HG02938 (cell line): ENCODE measurements at regions not wholly inside any gene's neighbourhood (a gene's known extent, or its start where the extent isn't known, plus 50 kb on each side); places are given as distances from the start of the nearest gene placed in this dataset.
"Not testable (repeated sequence)": the region's sequence is repeated elsewhere in the genome, so short reads cannot be mapped to it uniquely, and the experiment has no call there.

ENCODE experiments used
- ATAC-seq: cut with Tn5 transposase; IDR thresholded peaks from one replicate; pipeline ENCODE4 v1.9.1; 2021; ENCODE audit warnings: mild to moderate bottlenecking, moderate library complexity; ENCODE audit not compliant: unreplicated experiment

DNA sequence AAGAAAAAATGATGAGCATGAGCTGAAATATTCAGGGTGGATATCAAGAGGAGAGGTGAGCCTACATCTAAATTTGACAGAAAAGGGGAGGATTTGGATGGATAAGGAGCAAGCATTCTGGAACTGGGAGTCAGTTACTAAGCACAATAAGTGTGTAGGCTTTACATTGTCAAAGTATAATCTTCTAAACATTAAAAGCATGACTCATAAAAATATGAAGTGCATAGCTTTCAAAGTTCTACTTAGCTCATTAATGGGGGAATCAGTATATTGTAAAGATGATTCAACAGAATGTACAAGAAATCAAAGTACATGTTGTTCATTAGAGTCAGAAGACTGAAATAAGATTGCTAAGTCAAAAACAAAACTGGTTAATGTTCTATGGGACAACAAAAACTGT lies 248.0 kb upstream of the GAS1 start:
- ATAC-seq: no peak

DNA sequence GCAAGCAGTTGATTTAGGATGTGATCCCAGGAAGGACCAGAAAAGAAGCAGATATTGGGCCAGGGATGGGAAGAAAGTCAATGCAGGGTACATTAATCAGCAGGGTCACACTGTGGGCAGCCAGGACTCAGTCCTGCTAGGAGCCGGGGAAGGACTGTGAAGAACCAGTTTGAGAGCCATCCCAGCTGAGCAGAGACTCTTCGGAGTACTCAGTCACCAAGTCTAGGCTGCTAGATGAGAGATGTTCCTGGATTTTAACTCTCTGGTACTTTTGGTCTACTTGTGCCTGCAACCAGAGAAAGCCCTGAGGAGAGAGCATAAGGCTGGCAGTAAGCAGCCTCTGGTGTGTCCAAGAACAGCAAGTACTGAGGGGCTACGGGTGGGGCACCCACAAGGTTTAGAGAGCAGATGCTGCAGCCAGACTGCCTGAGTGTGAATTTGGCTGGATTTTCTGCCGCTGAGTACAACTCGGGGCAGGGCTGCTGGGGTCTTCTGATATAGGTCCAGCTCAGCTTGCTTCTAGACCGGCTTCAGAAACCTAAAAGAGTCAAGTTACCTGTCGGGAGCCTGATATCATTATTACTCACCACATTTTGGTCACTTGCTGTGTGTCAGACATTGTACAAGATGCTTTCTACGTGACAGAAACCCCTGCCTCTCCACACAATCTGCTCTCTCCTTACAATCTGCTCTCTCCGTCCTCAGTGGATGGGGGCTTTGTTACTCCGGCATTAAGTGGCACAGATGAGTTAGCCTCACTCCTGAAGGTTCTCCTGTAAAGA lies 250.2 kb upstream of the GAS1 start:
- ATAC-seq: no peak

DNA sequence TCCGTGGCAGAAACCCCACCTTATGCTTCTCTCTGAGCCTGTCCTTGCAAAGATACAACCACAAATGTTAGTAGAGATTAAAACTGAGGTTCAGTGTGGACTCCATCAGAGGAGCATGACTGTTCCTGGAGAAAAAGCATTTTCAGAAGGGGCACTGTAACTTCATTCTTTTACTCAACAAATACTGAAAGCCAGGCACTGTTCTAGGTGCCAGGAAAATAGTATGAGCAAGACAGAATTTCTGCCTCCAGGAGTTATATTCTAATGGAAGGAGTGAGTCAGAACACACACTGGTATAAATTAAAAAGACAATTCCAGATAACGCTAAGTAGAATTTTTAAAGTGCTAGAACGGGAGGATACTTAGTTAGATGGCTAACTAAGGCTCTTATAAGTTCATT lies 251.4 kb upstream of the GAS1 start:
- no peak for ATAC-seq

DNA sequence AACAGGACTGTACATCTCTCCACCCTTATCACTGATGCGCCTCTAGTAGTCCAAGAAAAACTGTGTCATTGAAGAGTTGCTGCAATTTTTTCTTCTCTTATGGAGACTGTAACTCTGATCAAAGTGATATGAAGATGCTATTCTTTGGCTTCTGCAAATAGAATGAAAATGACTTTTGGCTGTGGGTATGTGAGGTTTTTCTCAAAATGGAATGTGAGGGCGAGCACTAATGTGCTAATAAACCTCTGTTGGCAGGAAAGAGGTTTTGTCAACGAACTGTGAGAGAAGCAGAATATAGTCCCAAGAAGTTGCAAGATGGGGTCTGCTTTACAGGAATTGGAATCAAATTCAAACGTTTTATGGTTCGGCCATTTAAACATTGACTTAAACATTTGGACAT lies 252.0 kb upstream of the GAS1 start:
- no peak for ATAC-seq

DNA sequence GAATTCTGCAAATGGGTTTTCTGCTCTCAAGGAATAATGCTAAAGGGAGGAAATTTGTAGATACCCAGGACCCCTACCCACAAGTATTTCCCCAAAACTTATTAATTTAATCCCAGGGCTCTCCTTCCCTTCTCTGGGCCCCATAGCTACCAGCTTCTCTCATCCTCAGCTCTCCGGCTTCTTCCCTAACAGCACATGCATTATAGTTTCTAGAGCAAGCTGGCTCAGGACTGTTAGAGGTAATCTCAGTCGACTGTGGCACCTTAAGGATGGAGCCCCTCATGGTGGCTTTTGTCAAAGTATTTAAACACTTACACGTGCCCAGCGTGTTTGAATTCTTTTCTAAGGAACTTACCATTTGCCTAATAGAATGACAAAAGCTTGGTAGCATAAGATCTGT lies 252.5 kb upstream of the GAS1 start:
- no peak for ATAC-seq

DNA sequence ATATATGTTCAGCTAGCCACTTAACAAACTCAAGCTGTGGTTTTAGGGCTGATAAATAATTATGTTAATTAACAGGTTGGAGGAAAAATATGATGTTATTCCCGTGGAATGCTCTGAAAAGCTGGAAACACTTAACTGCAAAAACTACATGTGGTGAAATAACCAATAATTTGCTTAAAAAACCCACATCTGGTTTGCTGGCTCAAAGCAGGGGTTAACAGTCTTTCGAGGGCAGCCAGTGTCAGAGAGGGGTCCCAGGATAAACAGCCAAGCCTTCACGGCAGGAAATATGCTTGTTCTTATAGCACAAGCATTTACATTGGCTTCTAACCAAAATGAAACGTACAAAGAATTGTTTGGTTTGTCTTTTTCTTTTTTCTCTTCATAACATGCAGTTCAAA lies 254.0 kb upstream of the GAS1 start:
- ATAC-seq: no peak

DNA sequence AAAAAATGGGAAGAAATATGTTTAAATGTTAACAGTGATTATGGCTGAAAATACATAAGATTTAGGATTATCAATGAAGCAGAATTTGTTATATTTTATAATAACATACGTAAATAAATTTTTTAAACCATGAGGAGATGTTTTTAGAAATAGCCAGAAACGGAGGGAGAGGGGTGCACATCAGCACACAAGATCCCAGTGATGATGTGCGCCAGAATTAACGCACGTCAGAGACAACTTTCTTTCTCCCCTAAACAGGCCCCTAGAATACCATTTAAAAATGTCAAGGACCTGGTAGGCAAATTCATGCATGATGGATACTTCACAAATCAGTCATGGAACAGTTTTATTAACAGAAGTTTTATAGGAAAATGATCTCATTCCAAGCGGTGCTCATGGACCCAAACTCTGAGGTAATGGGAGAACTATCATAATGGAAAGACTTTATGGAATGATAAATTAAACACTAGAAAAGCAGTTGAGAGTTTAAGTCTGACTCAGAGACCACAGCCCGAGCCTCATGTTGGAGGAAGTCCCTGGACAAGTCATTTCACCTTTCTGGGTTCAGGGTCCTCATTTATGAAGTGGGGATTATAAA lies 258.9 kb upstream of the GAS1 start:
- no peak for ATAC-seq

DNA sequence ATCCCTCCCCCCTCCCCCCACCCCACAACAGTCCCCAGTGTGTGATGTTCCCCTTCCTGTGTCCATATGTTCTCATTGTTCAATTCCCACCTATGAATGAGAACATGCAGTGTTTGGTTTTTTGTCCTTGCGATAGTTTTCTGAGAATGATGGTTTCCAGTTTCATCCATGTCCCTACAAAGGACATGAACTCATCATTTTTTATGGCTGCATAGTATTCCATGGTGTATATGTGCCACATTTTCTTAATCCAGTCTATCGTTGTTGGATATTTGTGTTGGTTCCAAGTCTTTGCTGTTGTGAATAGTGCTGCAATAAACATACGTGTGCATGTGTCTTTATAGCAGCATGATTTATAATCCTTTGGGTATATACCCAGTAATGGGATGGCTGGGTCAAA lies 263.4 kb upstream of the GAS1 start:
- not testable (repeated sequence) for ATAC-seq

DNA sequence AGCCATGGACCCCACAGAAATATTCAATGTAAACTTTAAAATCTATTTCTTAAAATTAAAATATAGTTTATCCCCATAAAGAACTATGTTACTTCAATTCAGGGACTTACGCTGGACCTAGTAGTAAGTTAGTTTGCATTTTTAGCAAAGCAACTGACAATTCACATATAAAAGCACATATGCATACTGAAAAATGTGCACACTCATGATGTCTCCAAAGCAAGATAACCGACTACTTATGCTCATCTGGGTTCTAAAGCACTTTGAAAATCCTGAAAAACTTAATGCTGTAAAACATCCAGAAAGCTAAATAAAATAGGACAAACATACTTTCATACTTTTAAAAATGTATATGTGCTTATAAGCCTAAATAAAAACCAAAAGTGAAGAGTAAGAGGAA lies 264.4 kb upstream of the GAS1 start:
- no peak for ATAC-seq

DNA sequence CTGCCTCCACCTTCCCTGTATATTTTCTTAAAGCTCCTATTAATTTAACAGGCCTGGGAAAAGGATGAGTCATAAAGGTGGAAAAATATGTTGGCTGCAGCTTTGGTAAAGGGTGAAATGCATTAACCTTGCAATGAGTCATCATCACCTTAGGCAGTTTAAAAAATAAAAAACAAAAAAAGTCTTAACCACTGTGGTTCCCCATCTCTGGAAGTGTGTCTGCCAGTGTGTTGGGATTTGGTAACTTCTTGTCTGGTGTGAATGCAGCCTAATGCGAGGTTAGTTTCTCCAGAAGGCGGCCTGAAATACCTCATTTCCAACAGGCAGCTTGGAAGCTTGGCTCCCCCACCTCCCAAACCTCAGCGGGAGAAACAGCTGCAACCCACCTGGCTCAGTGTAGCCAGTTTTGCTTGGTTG lies 265.3 kb upstream of the GAS1 start:
- ATAC-seq: no peak

DNA sequence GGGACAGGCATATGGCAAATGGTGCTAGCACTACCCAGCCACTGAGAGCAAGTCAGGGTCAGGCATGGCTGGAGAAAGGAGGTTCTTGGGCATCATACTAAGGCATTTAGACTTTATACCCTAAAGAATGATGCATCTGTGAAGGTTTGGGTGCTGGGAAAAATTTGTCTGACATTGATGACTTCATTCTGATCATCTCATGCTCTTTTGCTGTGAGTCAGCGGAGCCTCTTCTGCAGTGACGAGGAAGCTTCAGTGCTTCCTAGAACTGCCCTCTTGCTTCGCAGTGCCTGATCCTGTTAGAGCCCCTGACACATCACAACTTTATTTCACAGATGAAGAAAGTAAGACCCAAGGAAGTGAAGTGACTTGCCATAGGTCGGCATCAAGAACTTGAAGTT lies 266.6 kb upstream of the GAS1 start:
- no peak for ATAC-seq

DNA sequence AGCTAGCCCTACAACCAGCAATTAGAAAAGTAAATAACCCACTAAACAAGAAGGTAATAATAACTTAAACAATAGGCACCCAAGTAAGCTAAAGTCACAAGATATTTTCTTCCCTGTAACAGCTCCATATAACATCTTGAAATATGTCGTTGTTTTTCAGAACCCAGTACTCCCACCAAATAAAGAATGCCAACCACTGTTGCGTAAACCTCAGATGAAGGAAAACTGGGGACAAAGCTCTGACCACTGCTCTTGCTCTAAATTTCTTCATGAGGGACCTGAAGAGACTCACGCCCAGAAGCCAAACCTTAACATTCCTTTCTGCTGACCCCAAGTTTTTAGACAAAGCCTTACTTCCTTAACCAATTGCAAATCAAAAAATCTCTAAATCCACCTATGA lies 267.7 kb upstream of the GAS1 start:
- no peak for ATAC-seq

DNA sequence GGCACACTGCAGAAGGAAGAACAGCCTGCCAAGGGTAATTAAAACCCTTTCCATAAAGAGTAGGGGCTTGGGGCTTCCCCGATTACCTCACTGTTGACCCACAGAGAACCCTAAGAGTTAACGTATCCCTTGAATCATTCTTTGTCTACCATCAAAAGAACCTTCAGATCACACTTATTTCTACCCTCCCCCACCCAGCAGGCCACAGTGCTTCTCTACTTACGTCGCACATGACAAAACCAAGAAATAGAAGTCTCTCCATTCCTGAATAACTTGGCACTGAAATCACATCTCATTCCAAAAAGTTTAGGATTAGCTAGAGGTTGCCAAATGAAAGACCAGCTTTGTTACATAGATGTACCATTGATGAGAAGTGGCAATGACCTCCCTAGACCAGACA lies 268.7 kb upstream of the GAS1 start:
- ATAC-seq: no peak

DNA sequence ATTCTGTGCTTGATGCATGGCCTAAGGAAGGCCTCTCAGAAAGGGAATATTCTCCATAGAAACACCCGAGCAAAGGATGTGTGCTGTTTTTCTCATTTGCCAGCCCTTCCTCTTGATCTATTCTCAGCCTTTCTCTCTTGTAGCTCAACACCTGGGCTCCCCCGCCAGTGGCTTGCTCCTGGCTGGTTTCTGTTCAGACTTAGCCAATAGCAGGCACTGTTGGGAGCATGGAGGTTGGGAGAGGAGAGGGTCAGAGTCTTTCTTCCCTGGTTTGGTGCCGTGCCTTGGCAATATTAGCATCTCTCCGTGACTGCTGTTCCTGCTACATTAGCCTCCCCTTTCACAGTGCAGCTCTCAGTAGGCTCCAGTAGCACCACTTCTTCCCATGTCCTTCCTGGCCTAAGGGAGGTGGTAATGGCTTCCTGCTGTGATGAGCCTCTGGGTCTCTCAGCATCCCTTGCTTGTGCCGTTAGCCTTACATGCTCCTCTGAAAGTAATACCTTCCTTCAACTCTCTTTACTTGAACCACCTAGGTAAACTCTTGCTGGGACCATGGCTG lies 269.7 kb upstream of the GAS1 start:
- no peak for ATAC-seq

DNA sequence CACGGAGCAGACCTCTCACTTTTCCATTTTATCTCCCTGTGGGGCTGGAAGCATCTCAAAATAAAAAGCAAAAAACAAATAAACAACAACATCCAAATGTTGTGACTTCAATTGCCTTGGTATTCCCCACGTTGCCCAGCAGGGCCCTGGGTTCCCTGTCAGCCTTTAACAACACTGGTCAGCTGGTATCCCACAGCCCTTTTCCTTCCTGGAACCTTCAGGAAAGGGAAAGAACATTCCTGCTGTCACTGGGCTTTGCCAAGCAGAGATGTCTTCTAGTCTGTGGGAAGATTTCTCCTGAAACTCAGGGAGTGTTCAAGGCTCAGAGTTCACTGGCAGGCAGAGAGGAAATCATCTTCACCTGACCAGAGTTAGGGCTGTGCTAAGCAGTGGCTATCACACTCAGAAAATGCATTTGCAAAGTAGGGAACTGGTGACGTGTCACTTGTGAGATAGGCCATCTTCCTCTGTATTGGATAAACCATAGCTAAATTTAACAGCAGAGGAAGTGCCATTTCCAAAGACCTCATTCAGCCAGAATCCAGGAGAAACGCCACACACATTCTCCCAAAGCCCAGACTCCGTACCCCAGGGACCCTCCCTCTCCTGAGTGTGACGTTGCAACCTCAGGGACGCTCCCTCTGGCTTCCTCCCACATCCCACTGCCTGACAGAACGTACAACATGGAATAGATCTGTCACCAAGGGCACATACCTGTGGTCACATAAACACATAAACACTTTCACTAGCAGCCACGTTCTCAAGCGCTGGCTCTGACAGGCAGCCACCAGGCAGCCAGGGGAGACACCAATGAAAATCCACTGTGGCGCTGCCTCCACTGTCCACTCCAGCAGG lies 274.0 kb upstream of the DAPK1 start:
- no peak for ATAC-seq

DNA sequence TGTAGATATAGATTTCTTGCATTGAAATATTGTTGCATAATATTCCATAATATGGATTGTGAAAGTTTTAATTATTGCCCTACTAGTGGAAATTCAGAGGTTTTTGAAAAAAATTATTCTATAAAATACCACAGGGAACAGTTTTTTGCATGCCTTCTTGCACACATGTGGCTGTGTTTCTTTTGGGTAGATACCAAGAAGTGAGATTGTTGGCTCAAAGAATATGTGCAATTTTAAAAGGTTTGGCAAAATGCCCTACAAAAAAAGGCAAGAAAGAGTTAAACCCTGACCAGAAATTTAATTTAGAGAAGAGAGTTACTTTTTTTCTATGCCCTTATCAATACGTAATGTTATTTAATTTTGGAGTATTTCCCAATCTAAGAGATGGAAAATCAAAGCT lies 270.8 kb upstream of the DAPK1 start:
- ATAC-seq: no peak

DNA sequence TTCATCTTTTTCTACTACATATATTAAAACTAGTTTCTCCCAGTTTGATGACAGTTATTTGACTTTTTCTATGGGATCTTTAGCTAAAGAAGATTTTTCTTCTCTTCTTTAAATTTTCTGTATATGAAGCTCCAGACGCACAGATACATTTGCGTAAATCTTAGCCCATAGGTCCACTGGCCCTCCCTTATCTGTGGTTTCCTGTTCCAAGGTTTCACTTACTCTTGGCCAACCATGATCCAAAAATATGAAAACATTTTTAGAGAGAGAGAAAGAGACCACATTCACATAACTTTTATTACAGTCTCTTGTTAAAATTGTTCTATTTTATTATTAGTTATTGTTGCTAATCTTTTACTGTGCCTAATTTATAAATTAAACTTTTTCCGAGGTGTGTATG lies 270.2 kb upstream of the DAPK1 start:
- ATAC-seq: no peak

DNA sequence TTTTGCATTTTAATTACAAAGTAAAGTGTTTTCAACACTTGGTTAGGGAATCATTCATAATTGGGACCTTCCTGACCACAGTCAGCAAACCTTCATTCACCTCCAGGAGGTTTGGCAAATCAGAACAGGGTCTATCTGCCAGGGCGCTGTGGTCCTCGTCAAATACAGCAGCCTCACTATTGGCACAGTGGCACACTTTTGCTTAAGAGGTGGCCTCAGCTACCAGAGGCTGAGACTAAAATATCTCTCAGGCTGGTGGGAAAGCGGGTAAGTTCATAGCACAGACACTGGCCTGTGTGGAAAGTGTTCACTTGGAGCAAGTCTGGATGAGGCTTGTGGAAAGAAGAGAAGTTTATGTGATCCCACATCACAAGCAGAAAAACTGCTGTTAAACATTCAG lies 268.6 kb upstream of the DAPK1 start:
- no peak for ATAC-seq

DNA sequence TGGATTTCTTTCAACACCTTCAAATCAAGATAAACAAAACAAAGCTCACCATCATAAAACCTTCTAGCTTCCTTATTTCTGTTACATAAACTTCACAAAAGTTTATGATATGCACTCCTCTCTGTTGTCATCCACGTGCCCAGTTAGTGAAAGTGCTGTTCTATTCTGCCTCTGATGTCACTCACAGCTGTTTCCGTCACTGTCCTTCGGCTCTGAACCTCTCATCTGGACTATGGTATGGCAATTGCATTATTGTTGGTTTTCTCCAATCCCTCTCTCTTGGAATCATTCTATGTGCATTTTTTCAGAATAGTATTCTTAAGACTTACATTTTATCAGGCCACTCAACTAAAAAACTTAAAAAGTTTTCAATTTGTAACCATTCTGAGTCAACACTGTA lies 264.2 kb upstream of the DAPK1 start:
- no peak for ATAC-seq

DNA sequence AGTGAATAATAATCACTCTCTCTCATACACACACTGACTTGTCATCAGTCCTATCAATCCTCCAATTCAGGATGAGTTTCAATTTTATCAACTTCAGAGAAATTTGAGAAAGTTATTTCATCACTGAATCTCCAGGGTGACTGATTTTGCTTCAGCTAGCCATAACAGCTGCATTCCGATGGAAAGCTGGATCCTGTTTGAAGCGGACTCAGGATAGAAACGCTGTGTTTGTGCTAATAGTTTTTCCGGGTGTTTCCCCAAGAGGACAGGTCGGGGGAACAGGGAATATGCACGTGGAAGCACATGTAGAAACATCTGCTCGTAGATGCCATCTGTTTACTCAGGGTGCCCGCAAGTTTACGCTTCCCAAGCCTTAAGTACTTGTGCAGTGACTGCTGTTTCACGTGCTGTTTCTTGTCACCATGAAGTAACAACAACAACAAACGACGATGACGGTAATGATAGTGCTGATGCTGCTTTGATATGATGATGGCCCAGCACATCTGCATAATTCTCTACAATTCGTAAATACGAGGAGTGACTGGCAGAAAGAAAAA lies 263.7 kb upstream of the DAPK1 start:
- no peak for ATAC-seq

DNA sequence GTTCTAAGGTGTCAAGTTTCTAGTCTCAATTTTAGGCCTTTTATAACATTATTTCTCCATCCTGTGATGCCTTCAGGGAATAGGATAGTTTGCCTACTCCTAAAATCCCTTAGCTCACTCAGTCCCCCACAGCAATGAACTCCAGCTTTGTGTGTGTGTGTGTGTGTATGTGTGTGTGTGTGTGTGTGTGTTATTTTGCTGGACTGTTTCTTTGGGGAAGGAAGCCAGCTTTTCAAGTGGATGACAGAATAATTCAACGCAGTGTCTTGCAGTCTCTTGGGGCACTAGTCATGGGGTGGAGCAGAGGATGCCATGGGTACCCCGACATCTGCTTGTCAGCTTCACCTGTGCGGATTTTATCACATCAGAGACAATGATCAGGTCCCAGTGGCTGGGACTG lies 262.8 kb upstream of the DAPK1 start:
- no peak for ATAC-seq
